IMR-90 (cell line): ENCODE measurements at regions not wholly inside any gene's neighbourhood (a gene's known extent, or its start where the extent isn't known, plus 50 kb on each side); places are given as distances from the start of the nearest gene placed in this dataset.

Experiments used
- BHLHE40 ChIP-seq: fragments of 150-350 bp; IDR thresholded peaks from 2 replicates; pipeline ENCODE4 v1.6.1; 2016; ENCODE audit warnings: mild to moderate bottlenecking, low read depth, low read length
- CEBPB ChIP-seq: IDR thresholded peaks from 2 replicates; pipeline ENCODE4 v1.6.1; 2012; ENCODE audit warnings: low read depth, low read length, improper control_type of control experiment
- CHD1 ChIP-seq: IDR thresholded peaks from 2 replicates; pipeline ENCODE4 v1.6.1; 2012; ENCODE audit warnings: low read depth, low read length, improper control_type of control experiment
- MAFK ChIP-seq: IDR thresholded peaks from 2 replicates; pipeline ENCODE4 v1.6.1; 2012; ENCODE audit warnings: low read depth, low read length, improper control_type of control experiment
- MAZ ChIP-seq: IDR thresholded peaks from 2 replicates; pipeline ENCODE4 v1.6.1; 2012; ENCODE audit warnings: low read depth, mild to moderate bottlenecking, low read length, improper control_type of control experiment, moderate library complexity, borderline replicate concordance
- MXI1 ChIP-seq: IDR thresholded peaks from 2 replicates; pipeline ENCODE4 v1.6.1; 2012; ENCODE audit warnings: low read depth, mild to moderate bottlenecking, low read length, moderate library complexity, borderline replicate concordance
- POLR2A ChIP-seq: IDR thresholded peaks from 2 replicates; pipeline ENCODE4 v1.6.1; 2012; ENCODE audit warnings: mild to moderate bottlenecking, low read depth, low read length
- RCOR1 ChIP-seq: IDR thresholded peaks from 2 replicates; pipeline ENCODE4 v1.6.1; 2012; ENCODE audit warnings: mild to moderate bottlenecking, low read length, improper control_type of control experiment; ENCODE audit not compliant: insufficient replicate concordance
- RFX5 ChIP-seq: IDR thresholded peaks from 2 replicates; pipeline ENCODE4 v1.8.0; 2012; ENCODE audit warnings: low read depth, mild to moderate bottlenecking, low read length, moderate library complexity
- SMC3 ChIP-seq: fragments of 150-350 bp; IDR thresholded peaks from 2 replicates; pipeline ENCODE4 v1.6.1; 2016; ENCODE audit warnings: low read depth, mild to moderate bottlenecking, antibody characterized with exemption, low read length, moderate library complexity
- TF ChIP-seq, protein P1 (sequence below): conservative IDR thresholded peaks from 2 replicates; pipeline ENCODE4 v1.5.1; 2012; ENCODE audit warnings: mild to moderate bottlenecking, low read depth, low read length, improper control_type of control experiment
- TF ChIP-seq, protein P2 (sequence below): fragments of 150-350 bp; IDR thresholded peaks from 2 replicates; pipeline ENCODE4 v1.6.1; 2017; ENCODE audit warnings: mild to moderate bottlenecking, antibody characterized with exemption, low read length, low read depth
- TF ChIP-seq, protein P3 (sequence below): fragments of 150-350 bp; IDR thresholded peaks from 2 replicates; pipeline ENCODE4 v1.6.1; 2016; ENCODE audit warnings: low read depth, mild to moderate bottlenecking, low read length, moderate library complexity, borderline replicate concordance

DNA sequence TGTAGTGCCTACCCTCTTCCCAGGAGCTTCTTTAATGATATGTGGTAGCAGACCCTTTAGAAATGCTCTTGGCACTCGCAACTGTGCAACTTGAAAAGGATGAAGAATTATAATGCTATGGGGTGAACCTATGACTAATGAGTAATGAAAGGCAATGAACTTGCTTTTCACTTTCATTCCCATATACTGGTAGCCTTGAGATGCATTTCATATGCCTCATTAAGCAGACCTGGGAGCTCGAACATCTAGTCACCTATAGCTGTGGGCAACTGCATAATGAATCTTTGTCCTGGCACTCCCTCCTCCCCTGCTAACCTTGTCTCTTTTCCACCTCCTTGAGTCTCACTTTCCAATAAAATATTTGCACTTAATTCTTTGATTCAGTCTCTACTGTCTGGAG is 605.9 kb upstream of the DAB2 start:
- no peak for TF ChIP-seq CEBPB
- no peak for TF ChIP-seq SMC3
- TF ChIP-seq BHLHE40 = no peak
- TF ChIP-seq, protein P1, sequence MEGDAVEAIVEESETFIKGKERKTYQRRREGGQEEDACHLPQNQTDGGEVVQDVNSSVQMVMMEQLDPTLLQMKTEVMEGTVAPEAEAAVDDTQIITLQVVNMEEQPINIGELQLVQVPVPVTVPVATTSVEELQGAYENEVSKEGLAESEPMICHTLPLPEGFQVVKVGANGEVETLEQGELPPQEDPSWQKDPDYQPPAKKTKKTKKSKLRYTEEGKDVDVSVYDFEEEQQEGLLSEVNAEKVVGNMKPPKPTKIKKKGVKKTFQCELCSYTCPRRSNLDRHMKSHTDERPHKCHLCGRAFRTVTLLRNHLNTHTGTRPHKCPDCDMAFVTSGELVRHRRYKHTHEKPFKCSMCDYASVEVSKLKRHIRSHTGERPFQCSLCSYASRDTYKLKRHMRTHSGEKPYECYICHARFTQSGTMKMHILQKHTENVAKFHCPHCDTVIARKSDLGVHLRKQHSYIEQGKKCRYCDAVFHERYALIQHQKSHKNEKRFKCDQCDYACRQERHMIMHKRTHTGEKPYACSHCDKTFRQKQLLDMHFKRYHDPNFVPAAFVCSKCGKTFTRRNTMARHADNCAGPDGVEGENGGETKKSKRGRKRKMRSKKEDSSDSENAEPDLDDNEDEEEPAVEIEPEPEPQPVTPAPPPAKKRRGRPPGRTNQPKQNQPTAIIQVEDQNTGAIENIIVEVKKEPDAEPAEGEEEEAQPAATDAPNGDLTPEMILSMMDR = no peak
- TF ChIP-seq POLR2A = no peak
- TF ChIP-seq, protein P2, sequence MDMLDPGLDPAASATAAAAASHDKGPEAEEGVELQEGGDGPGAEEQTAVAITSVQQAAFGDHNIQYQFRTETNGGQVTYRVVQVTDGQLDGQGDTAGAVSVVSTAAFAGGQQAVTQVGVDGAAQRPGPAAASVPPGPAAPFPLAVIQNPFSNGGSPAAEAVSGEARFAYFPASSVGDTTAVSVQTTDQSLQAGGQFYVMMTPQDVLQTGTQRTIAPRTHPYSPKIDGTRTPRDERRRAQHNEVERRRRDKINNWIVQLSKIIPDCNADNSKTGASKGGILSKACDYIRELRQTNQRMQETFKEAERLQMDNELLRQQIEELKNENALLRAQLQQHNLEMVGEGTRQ = no peak
- no peak for TF ChIP-seq MAZ
- no peak for TF ChIP-seq RCOR1
- TF ChIP-seq, protein P3, sequence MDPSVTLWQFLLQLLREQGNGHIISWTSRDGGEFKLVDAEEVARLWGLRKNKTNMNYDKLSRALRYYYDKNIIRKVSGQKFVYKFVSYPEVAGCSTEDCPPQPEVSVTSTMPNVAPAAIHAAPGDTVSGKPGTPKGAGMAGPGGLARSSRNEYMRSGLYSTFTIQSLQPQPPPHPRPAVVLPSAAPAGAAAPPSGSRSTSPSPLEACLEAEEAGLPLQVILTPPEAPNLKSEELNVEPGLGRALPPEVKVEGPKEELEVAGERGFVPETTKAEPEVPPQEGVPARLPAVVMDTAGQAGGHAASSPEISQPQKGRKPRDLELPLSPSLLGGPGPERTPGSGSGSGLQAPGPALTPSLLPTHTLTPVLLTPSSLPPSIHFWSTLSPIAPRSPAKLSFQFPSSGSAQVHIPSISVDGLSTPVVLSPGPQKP = no peak
- TF ChIP-seq MAFK = no peak
- TF ChIP-seq CHD1 = no peak
- TF ChIP-seq MXI1 = no peak
- no peak for TF ChIP-seq RFX5
